K562 (cell line): ENCODE measurements at regions not wholly inside any gene's neighbourhood (a gene's known extent, or its start where the extent isn't known, plus 50 kb on each side); places are given as distances from the start of the nearest gene placed in this dataset.
"Not testable (repeated sequence)": the region's sequence is repeated elsewhere in the genome, so short reads cannot be mapped to it uniquely, and the experiment has no call there.

Experiments used
- ATAC-seq: fragments of 200-7000 bp; cut with Tn5 transposase; 3 replicates; pipeline ENCODE4 v1.9.1; 2020; ENCODE audit warnings: moderate library complexity
- BruUV-seq: library from RNA; stranded (reverse); fragments of 400-500 nt; replicated peaks from 2 replicates; lab custom pipeline; 2021; lab: Mats Ljungman, UMichigan
- CTCF ChIA-PET: fragments of 300-600 bp; formaldehyde crosslinking; extraction: SDS; loops from one replicate; lab custom pipeline; 2021; ENCODE audit warnings: low intra/inter-chr PET ratio; lab: Yijun Ruan, JAX
- POLR2A ChIA-PET: fragments of 300-600, 350-650 bp; sonication (Branson Sonifier 250); formaldehyde crosslinking; extraction: SDS; loops from one replicate; lab custom pipeline; 2021; ENCODE audit warnings: antibody characterized with exemption, inconsistent platforms; lab: Yijun Ruan, JAX
- DNase-seq, 4 experiments: peaks; one replicate each; pipeline versions ENCODE4 v3.0.0 to v3.0.0-alpha.2; 2011 to 2018; ENCODE audit warnings: low spot score in 3 of 4, mixed read lengths in 3 of 4; ENCODE audit errors: extremely low read depth in 1 of 4
- FAIRE-seq: peaks from 2 replicates; lab custom pipeline; 2011; peaks lifted over from hg19 to GRCh38; lab: Jason Lieb, UNC
- H2AFZ ChIP-seq: 2 replicates; pipeline ENCODE4 v1.6.0; 2011; ENCODE audit warnings: low read depth, low read length, control low read depth, inconsistent platforms
- H3K27ac ChIP-seq: fragments of 200-600 bp; 3 replicates; pipeline ENCODE4 v1.8.0; 2011; ENCODE audit warnings: low read depth, mild to moderate bottlenecking, control low read depth, inconsistent platforms, low read length, moderate library complexity, mixed read lengths; ENCODE audit errors: extremely low read depth
- H3K27me3 ChIP-seq, 2 experiments: fragments of 300-600 bp in 1 of 2; 2 replicates in 1 of 2; 3 replicates in 1 of 2; pipeline versions ENCODE4 v1.6.0 to v1.8.0; 2011; ENCODE audit warnings: inconsistent platforms in 2 of 2, low read length in 2 of 2, mild to moderate bottlenecking in 1 of 2, mixed read lengths in 1 of 2, moderate library complexity in 1 of 2; ENCODE audit not compliant: control insufficient read depth in 2 of 2, insufficient read depth in 2 of 2
- H3K36me3 ChIP-seq: fragments of 300-600 bp; 3 replicates; pipeline ENCODE4 v1.8.0; 2011; ENCODE audit warnings: mild to moderate bottlenecking, low read length, inconsistent platforms; ENCODE audit not compliant: control insufficient read depth, insufficient read depth
- H3K4me1 ChIP-seq, 2 experiments: fragments of 200-600 bp in 1 of 2; replicated peaks in 1 of 2; 2 replicates in 1 of 2; 3 replicates in 1 of 2; pipeline versions ENCODE4 v1.5.1 to v1.8.0; 2011; ENCODE audit warnings: inconsistent platforms in 2 of 2, low read length in 2 of 2, mild to moderate bottlenecking in 1 of 2, mixed read lengths in 1 of 2, moderate library complexity in 1 of 2; ENCODE audit not compliant: control insufficient read depth in 2 of 2, insufficient read depth in 2 of 2
- H3K4me2 ChIP-seq: 2 replicates; pipeline ENCODE4 v1.6.1; 2011; ENCODE audit warnings: low read length, control low read depth, inconsistent platforms, mixed read lengths; ENCODE audit not compliant: insufficient read depth
- H3K4me3 ChIP-seq: fragments of 200-600 bp; sonication (generic), shearing (Covaris generic); 2 replicates; pipeline ENCODE4 v1.5.1; 2016; ENCODE audit warnings: control low read depth, inconsistent platforms
- H3K79me2 ChIP-seq: fragments of 200-600 bp; 3 replicates; pipeline ENCODE4 v1.8.0; 2011; ENCODE audit warnings: low read length, inconsistent platforms; ENCODE audit not compliant: control insufficient read depth, insufficient read depth
- H3K9ac ChIP-seq, 2 experiments: 2 replicates each; pipeline versions ENCODE4 v1.6.0 to v1.6.1; 2011; ENCODE audit warnings: low read depth in 2 of 2, low read length in 2 of 2, control low read depth in 1 of 2, inconsistent platforms in 1 of 2, mild to moderate bottlenecking in 1 of 2, mixed read lengths in 1 of 2; ENCODE audit not compliant: insufficient read depth in 1 of 2
- H3K9me1 ChIP-seq: one replicate; pipeline ENCODE4 v1.6.0; 2011; ENCODE audit warnings: inconsistent platforms, mild to moderate bottlenecking, low read length, moderate library complexity; ENCODE audit not compliant: control insufficient read depth, insufficient read depth
- H3K9me3 ChIP-seq: replicated peaks from 2 replicates; pipeline ENCODE4 v1.5.1; 2011; ENCODE audit warnings: low read depth, low read length, inconsistent platforms; ENCODE audit not compliant: control insufficient read depth, insufficient read depth
- H4K20me1 ChIP-seq: replicated peaks from 2 replicates; pipeline ENCODE4 v1.6.1; 2011; ENCODE audit warnings: low read length, inconsistent platforms, mixed read lengths; ENCODE audit not compliant: control insufficient read depth, insufficient read depth
- ZC3H8 ChIP-seq: fragments of 450-650 bp; IDR thresholded peaks from 2 replicates; pipeline ENCODE4 v1.6.1; 2017
- ZNF398 ChIP-seq: fragments of 250-450 bp; sonication (Bioruptor Pico); IDR thresholded peaks from 2 replicates; pipeline ENCODE4 v1.8.0; 2021; ENCODE audit warnings: moderate library complexity, mild to moderate bottlenecking, inconsistent platforms
- WGBS: fragments of 100-300 bp; shearing (Covaris generic); methylation state at CpG from one replicate; pipeline ENCODE4 v1.1.6; 2016; ENCODE audit warnings: low coverage, mixed read lengths; ENCODE audit not compliant: insufficient coverage; ENCODE audit errors: missing lambda C conversion rate; 5-methylcytosine and 5-hydroxymethylcytosine counted together
- in situ Hi-C: fragments of 300-500 bp; cut with MboI; formaldehyde crosslinking; loops from 4 replicates; pipeline ENCODE4 v1.15.0; 2018; ENCODE audit warnings: inconsistent platforms, mixed read lengths
- intact Hi-C: fragments of 100-400 bp; cut with micrococcal nuclease; formaldehyde crosslinking; loops from 2 replicates; pipeline ENCODE4 v1.14.2; 2022

DNA sequence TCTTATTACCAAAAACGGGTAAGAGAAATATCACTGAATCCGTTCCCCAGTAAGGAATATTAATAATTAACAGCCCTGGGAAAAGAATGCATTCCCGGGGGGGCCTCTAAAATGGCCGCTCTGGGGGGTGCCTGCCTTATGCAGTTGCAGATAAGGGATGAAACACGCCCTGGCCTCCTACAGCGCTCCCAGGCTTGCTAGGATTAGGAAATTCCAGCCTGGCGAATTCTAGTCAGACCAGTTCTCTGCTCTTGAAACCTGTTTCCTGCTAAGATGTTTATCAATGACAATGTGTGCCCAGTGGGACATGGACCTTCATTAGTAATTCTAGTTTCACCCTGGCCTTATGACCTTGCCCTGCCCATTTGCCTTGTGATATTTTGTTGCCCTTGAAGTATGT, 76.1 kb upstream of the CRIM1 start:
- H3K36me3 ChIP-seq, CTCF ChIA-PET, H3K9me3 ChIP-seq, in situ Hi-C loops, BruUV-seq, ATAC-seq, H2AFZ ChIP-seq, H3K9ac ChIP-seq, H3K4me3 ChIP-seq, H3K4me2 ChIP-seq, H3K27me3 ChIP-seq, H3K79me2 ChIP-seq, H3K9me1 ChIP-seq, POLR2A ChIA-PET, H3K27ac ChIP-seq, H4K20me1 ChIP-seq, H3K4me1 ChIP-seq, DNase-seq, intact Hi-C loops, FAIRE-seq: not testable (repeated sequence)
- 4% methylated on average over 5 of the region's 7 CpGs for WGBS

GRCh38 chr2:36277881-36278523, 77.6 kb upstream of the CRIM1 start:
- POLR2A ChIA-PET: no interaction called here
- Histone ChIP-seq H4K20me1 (no peaks in the 10 kb centered on the region), H2AFZ (no peak overlapping the region), H3K27ac (no peak overlapping the region), H3K9me1 (no peaks in the 10 kb centered on the region), H3K27me3 (no peaks in the 10 kb centered on the region), H3K36me3 (no peaks in the 10 kb centered on the region), H3K4me3 (no peak overlapping the region), H3K79me2 (no peaks in the 10 kb centered on the region), H3K9me3 (no peaks in the 10 kb centered on the region), H3K4me1 (no peaks in the 10 kb centered on the region), H3K9ac (no peak overlapping the region), H3K4me2 (no peak overlapping the region)
- intact Hi-C loops: no loop called here
- WGBS: 0% methylated on average over 2 of the region's 2 CpGs
- DNase-seq: no peak
- no TSS peak for BruUV-seq
- FAIRE-seq: no peak
- ATAC-seq: no peak
- in situ Hi-C loops: no loop called here
- TF ChIP-seq ZC3H8 (no peak), ZNF398 (CRISPR knock-in tag) (no peak)
- CTCF ChIA-PET: no interaction called here
